ENCODE measurements at regions not wholly inside any gene's neighbourhood (a gene's known extent, or its start where the extent isn't known, plus 50 kb on each side); places are given as distances from the start of the nearest gene placed in this dataset.
"Not testable (repeated sequence)": the region's sequence is repeated elsewhere in the genome, so short reads cannot be mapped to it uniquely, and the experiment has no call there.

GRCh38 chr6:1016329-1017302 is 295.3 kb upstream of the FOXQ1 start:
- no peak for DNase-seq (ENCODE audit: low read depth in 4 of 4, low spot score in 3 of 4)

GRCh38 chr6:1015825-1016224 is 296.1 kb upstream of the FOXQ1 start:
- DNase-seq (ENCODE audit: low read depth in 4 of 4, low spot score in 3 of 4), result peak in 1 of 4 donors; percentile 18

- no peak for DNase-seq (ENCODE audit: low read depth in 4 of 4, low spot score in 3 of 4)
These were observed 297.5 kb upstream of the FOXQ1 start for GRCh38 chr6:1014431-1014807.

GRCh38 chr6:1013656-1014430 is 298.1 kb upstream of the FOXQ1 start:
- DNase-seq (ENCODE audit: low read depth in 4 of 4, low spot score in 3 of 4), result no peak

- no peak for DNase-seq (ENCODE audit: low read depth in 4 of 4, low spot score in 3 of 4)
These were observed 302.8 kb upstream of the FOXQ1 start for GRCh38 chr6:1009103-1009502.

- DNase-seq (ENCODE audit: low read depth in 4 of 4, low spot score in 3 of 4), result no peak
These were observed 304.7 kb upstream of the FOXQ1 start for GRCh38 chr6:1007159-1007558.

GRCh38 chr6:1004885-1005630 is 306.8 kb upstream of the FOXQ1 start:
- no peak for DNase-seq (ENCODE audit: low read depth in 4 of 4, low spot score in 3 of 4)

GRCh38 chr6:1003394-1004160 is 308.3 kb upstream of the FOXQ1 start:
- no peak for DNase-seq (ENCODE audit: low read depth in 4 of 4, low spot score in 3 of 4)

GRCh38 chr6:1002989-1003388 is 308.9 kb upstream of the FOXQ1 start:
- no peak for DNase-seq (ENCODE audit: low read depth in 4 of 4, low spot score in 3 of 4)

- no peak for DNase-seq (ENCODE audit: low read depth in 4 of 4, low spot score in 3 of 4)
These were observed 308.9 kb upstream of the EXOC2 start for GRCh38 chr6:1001655-1002349.

- DNase-seq (ENCODE audit: low read depth in 4 of 4, low spot score in 3 of 4), result no peak
These were observed 306.6 kb upstream of the EXOC2 start for GRCh38 chr6:999552-999951.

- no peak for DNase-seq (ENCODE audit: low read depth in 4 of 4, low spot score in 3 of 4)
These were observed 305.6 kb upstream of the EXOC2 start for GRCh38 chr6:998551-998950.

- DNase-seq (ENCODE audit: low read depth in 4 of 4, low spot score in 3 of 4), result no peak
These were observed 303.4 kb upstream of the EXOC2 start for GRCh38 chr6:996271-996852.

GRCh38 chr6:991192-991591 is 298.3 kb upstream of the EXOC2 start:
- DNase-seq (ENCODE audit: low read depth in 4 of 4, low spot score in 3 of 4), result no peak

- no peak for DNase-seq (ENCODE audit: low read depth in 4 of 4, low spot score in 3 of 4)
These were observed 291.1 kb upstream of the EXOC2 start for GRCh38 chr6:984031-984430.

GRCh38 chr6:978937-979685 is 286.2 kb upstream of the EXOC2 start:
- DNase-seq (ENCODE audit: low read depth in 4 of 4, low spot score in 3 of 4), result no peak

- not testable (repeated sequence) for DNase-seq (ENCODE audit: low read depth in 4 of 4, low spot score in 3 of 4)
These were observed 284.3 kb upstream of the EXOC2 start for GRCh38 chr6:977226-977625.

GRCh38 chr6:971981-972640 is 279.2 kb upstream of the EXOC2 start:
- DNase-seq (ENCODE audit: low read depth in 4 of 4, low spot score in 3 of 4), result no peak

Data from left renal pelvis (tissue), 4 donors.